ENCODE measurements at regions not wholly inside any gene's neighbourhood (a gene's known extent, or its start where the extent isn't known, plus 50 kb on each side); places are given as distances from the start of the nearest gene placed in this dataset.

GRCh38 chr16:13527332-13527731 lies 392.6 kb upstream of the ERCC4 start:
- Histone ChIP-seq H3K9me3 (ENCODE audit: control insufficient read depth in 2 of 2, insufficient read depth in 1 of 2, low read depth in 1 of 2, low read length in 1 of 2) (no peaks in the 10 kb centered on the region), H3K36me3 (ENCODE audit: control insufficient read depth in 2 of 2, insufficient read depth in 2 of 2, low read length in 1 of 2) (no peaks in the 10 kb centered on the region), H3K4me3 (ENCODE audit: low read depth in 1 of 2, low read length in 2 of 2) (no peak overlapping the region), H3K4me1 (ENCODE audit: control insufficient read depth in 2 of 2, insufficient read depth in 2 of 2, low read length in 1 of 2) (no peaks in the 10 kb centered on the region), H3K27ac (ENCODE audit: low read depth in 2 of 2, low read length in 1 of 2) (no peak overlapping the region), H3K27me3 (ENCODE audit: control insufficient read depth in 1 of 2, insufficient read depth in 2 of 2, low read length in 2 of 2) (no peaks in the 10 kb centered on the region)
- WGBS, 2 donors, result 64 to 66% methylated on average over 7 of the region's 7 CpGs

GRCh38 chr16:13528691-13529090 lies 391.3 kb upstream of the ERCC4 start:
- no peak overlapping the region for H3K27ac ChIP-seq (ENCODE audit: low read depth in 2 of 2, low read length in 1 of 2)
- no peaks in the 10 kb centered on the region for H3K36me3 ChIP-seq (ENCODE audit: control insufficient read depth in 2 of 2, insufficient read depth in 2 of 2, low read length in 1 of 2)
- no peak overlapping the region for H3K4me3 ChIP-seq (ENCODE audit: low read depth in 1 of 2, low read length in 2 of 2)
- H3K4me1 ChIP-seq (ENCODE audit: control insufficient read depth in 2 of 2, insufficient read depth in 2 of 2, low read length in 1 of 2), result no peaks in the 10 kb centered on the region
- no peaks in the 10 kb centered on the region for H3K27me3 ChIP-seq (ENCODE audit: control insufficient read depth in 1 of 2, insufficient read depth in 2 of 2, low read length in 2 of 2)
- H3K9me3 ChIP-seq (ENCODE audit: control insufficient read depth in 2 of 2, insufficient read depth in 1 of 2, low read depth in 1 of 2, low read length in 1 of 2), result no peaks in the 10 kb centered on the region
- 68 to 79% methylated on average over 3 of the region's 3 CpGs for WGBS, 2 donors

- no peak overlapping the region for H3K4me3 ChIP-seq (ENCODE audit: low read depth in 1 of 2, low read length in 2 of 2)
- 48 to 52% methylated on average over 3 of the region's 3 CpGs for WGBS, 2 donors
- no peaks in the 10 kb centered on the region for H3K27me3 ChIP-seq (ENCODE audit: control insufficient read depth in 1 of 2, insufficient read depth in 2 of 2, low read length in 2 of 2)
- H3K4me1 ChIP-seq (ENCODE audit: control insufficient read depth in 2 of 2, insufficient read depth in 2 of 2, low read length in 1 of 2), result no peaks in the 10 kb centered on the region
- H3K27ac ChIP-seq (ENCODE audit: low read depth in 2 of 2, low read length in 1 of 2), result no peak overlapping the region
- H3K9me3 ChIP-seq (ENCODE audit: control insufficient read depth in 2 of 2, insufficient read depth in 1 of 2, low read depth in 1 of 2, low read length in 1 of 2), result no peaks in the 10 kb centered on the region
- no peaks in the 10 kb centered on the region for H3K36me3 ChIP-seq (ENCODE audit: control insufficient read depth in 2 of 2, insufficient read depth in 2 of 2, low read length in 1 of 2)
These were observed 390.6 kb upstream of the ERCC4 start for GRCh38 chr16:13529193-13529982.

GRCh38 chr16:13540771-13541170 lies 379.2 kb upstream of the ERCC4 start:
- Histone ChIP-seq H3K4me3 (ENCODE audit: low read depth in 1 of 2, low read length in 2 of 2) (no peak overlapping the region), H3K27ac (ENCODE audit: low read depth in 2 of 2, low read length in 1 of 2) (no peak overlapping the region), H3K9me3 (ENCODE audit: control insufficient read depth in 2 of 2, insufficient read depth in 1 of 2, low read depth in 1 of 2, low read length in 1 of 2) (no peaks in the 10 kb centered on the region), H3K27me3 (ENCODE audit: control insufficient read depth in 1 of 2, insufficient read depth in 2 of 2, low read length in 2 of 2) (no peaks in the 10 kb centered on the region), H3K36me3 (ENCODE audit: control insufficient read depth in 2 of 2, insufficient read depth in 2 of 2, low read length in 1 of 2) (no peaks in the 10 kb centered on the region), H3K4me1 (ENCODE audit: control insufficient read depth in 2 of 2, insufficient read depth in 2 of 2, low read length in 1 of 2) (no peaks in the 10 kb centered on the region)
- 82 to 84% methylated on average over 4 of the region's 4 CpGs for WGBS, 2 donors

GRCh38 chr16:13542284-13542683 lies 377.7 kb upstream of the ERCC4 start:
- WGBS, 2 donors, result 72 to 75% methylated on average over 2 of the region's 2 CpGs
- Histone ChIP-seq H3K4me1 (ENCODE audit: control insufficient read depth in 2 of 2, insufficient read depth in 2 of 2, low read length in 1 of 2) (no peaks in the 10 kb centered on the region), H3K9me3 (ENCODE audit: control insufficient read depth in 2 of 2, insufficient read depth in 1 of 2, low read depth in 1 of 2, low read length in 1 of 2) (no peaks in the 10 kb centered on the region), H3K36me3 (ENCODE audit: control insufficient read depth in 2 of 2, insufficient read depth in 2 of 2, low read length in 1 of 2) (no peaks in the 10 kb centered on the region), H3K4me3 (ENCODE audit: low read depth in 1 of 2, low read length in 2 of 2) (no peak overlapping the region), H3K27ac (ENCODE audit: low read depth in 2 of 2, low read length in 1 of 2) (no peak overlapping the region), H3K27me3 (ENCODE audit: control insufficient read depth in 1 of 2, insufficient read depth in 2 of 2, low read length in 2 of 2) (no peaks in the 10 kb centered on the region)

- Histone ChIP-seq H3K27me3 (ENCODE audit: control insufficient read depth in 1 of 2, insufficient read depth in 2 of 2, low read length in 2 of 2) (no peaks in the 10 kb centered on the region), H3K4me1 (ENCODE audit: control insufficient read depth in 2 of 2, insufficient read depth in 2 of 2, low read length in 1 of 2) (no peaks in the 10 kb centered on the region), H3K4me3 (ENCODE audit: low read depth in 1 of 2, low read length in 2 of 2) (no peak overlapping the region), H3K9me3 (ENCODE audit: control insufficient read depth in 2 of 2, insufficient read depth in 1 of 2, low read depth in 1 of 2, low read length in 1 of 2) (no peaks in the 10 kb centered on the region), H3K27ac (ENCODE audit: low read depth in 2 of 2, low read length in 1 of 2) (no peak overlapping the region), H3K36me3 (ENCODE audit: control insufficient read depth in 2 of 2, insufficient read depth in 2 of 2, low read length in 1 of 2) (no peaks in the 10 kb centered on the region)
- WGBS, 2 donors, result 44 to 52% methylated on average over 1 of the region's 1 CpG
These were observed 376.1 kb upstream of the ERCC4 start for GRCh38 chr16:13543850-13544249.

GRCh38 chr16:13545271-13545670 lies 374.7 kb upstream of the ERCC4 start:
- no peaks in the 10 kb centered on the region for H3K9me3 ChIP-seq (ENCODE audit: control insufficient read depth in 2 of 2, insufficient read depth in 1 of 2, low read depth in 1 of 2, low read length in 1 of 2)
- no peaks in the 10 kb centered on the region for H3K27me3 ChIP-seq (ENCODE audit: control insufficient read depth in 1 of 2, insufficient read depth in 2 of 2, low read length in 2 of 2)
- H3K4me1 ChIP-seq (ENCODE audit: control insufficient read depth in 2 of 2, insufficient read depth in 2 of 2, low read length in 1 of 2), result no peaks in the 10 kb centered on the region
- H3K36me3 ChIP-seq (ENCODE audit: control insufficient read depth in 2 of 2, insufficient read depth in 2 of 2, low read length in 1 of 2), result no peaks in the 10 kb centered on the region
- no peak overlapping the region for H3K4me3 ChIP-seq (ENCODE audit: low read depth in 1 of 2, low read length in 2 of 2)
- 86 to 91% methylated on average over 2 of the region's 2 CpGs for WGBS, 2 donors
- no peak overlapping the region for H3K27ac ChIP-seq (ENCODE audit: low read depth in 2 of 2, low read length in 1 of 2)

GRCh38 chr16:13550254-13550653 lies 369.7 kb upstream of the ERCC4 start:
- Histone ChIP-seq H3K27ac (ENCODE audit: low read depth in 2 of 2, low read length in 1 of 2) (no peak overlapping the region), H3K36me3 (ENCODE audit: control insufficient read depth in 2 of 2, insufficient read depth in 2 of 2, low read length in 1 of 2) (no peaks in the 10 kb centered on the region), H3K27me3 (ENCODE audit: control insufficient read depth in 1 of 2, insufficient read depth in 2 of 2, low read length in 2 of 2) (no peaks in the 10 kb centered on the region), H3K4me1 (ENCODE audit: control insufficient read depth in 2 of 2, insufficient read depth in 2 of 2, low read length in 1 of 2) (no peaks in the 10 kb centered on the region), H3K4me3 (ENCODE audit: low read depth in 1 of 2, low read length in 2 of 2) (no peak overlapping the region), H3K9me3 (ENCODE audit: control insufficient read depth in 2 of 2, insufficient read depth in 1 of 2, low read depth in 1 of 2, low read length in 1 of 2) (no peaks in the 10 kb centered on the region)
- 70 to 78% methylated on average over 6 of the region's 6 CpGs for WGBS, 2 donors

- H3K4me3 ChIP-seq (ENCODE audit: low read depth in 1 of 2, low read length in 2 of 2), result no peak overlapping the region
- H3K36me3 ChIP-seq (ENCODE audit: control insufficient read depth in 2 of 2, insufficient read depth in 2 of 2, low read length in 1 of 2), result no peaks in the 10 kb centered on the region
- WGBS, 2 donors, result 72 to 73% methylated on average over 15 of the region's 15 CpGs
- no peaks in the 10 kb centered on the region for H3K4me1 ChIP-seq (ENCODE audit: control insufficient read depth in 2 of 2, insufficient read depth in 2 of 2, low read length in 1 of 2)
- no peaks in the 10 kb centered on the region for H3K9me3 ChIP-seq (ENCODE audit: control insufficient read depth in 2 of 2, insufficient read depth in 1 of 2, low read depth in 1 of 2, low read length in 1 of 2)
- H3K27me3 ChIP-seq (ENCODE audit: control insufficient read depth in 1 of 2, insufficient read depth in 2 of 2, low read length in 2 of 2), result no peaks in the 10 kb centered on the region
- no peak overlapping the region for H3K27ac ChIP-seq (ENCODE audit: low read depth in 2 of 2, low read length in 1 of 2)
These were observed 367.6 kb upstream of the ERCC4 start for GRCh38 chr16:13552062-13552959.

- Histone ChIP-seq H3K4me1 (ENCODE audit: control insufficient read depth in 2 of 2, insufficient read depth in 2 of 2, low read length in 1 of 2) (no peaks in the 10 kb centered on the region), H3K4me3 (ENCODE audit: low read depth in 1 of 2, low read length in 2 of 2) (no peak overlapping the region), H3K27me3 (ENCODE audit: control insufficient read depth in 1 of 2, insufficient read depth in 2 of 2, low read length in 2 of 2) (no peaks in the 10 kb centered on the region), H3K27ac (ENCODE audit: low read depth in 2 of 2, low read length in 1 of 2) (no peak overlapping the region), H3K36me3 (ENCODE audit: control insufficient read depth in 2 of 2, insufficient read depth in 2 of 2, low read length in 1 of 2) (no peaks in the 10 kb centered on the region), H3K9me3 (ENCODE audit: control insufficient read depth in 2 of 2, insufficient read depth in 1 of 2, low read depth in 1 of 2, low read length in 1 of 2) (no peaks in the 10 kb centered on the region)
These were observed 367.0 kb upstream of the ERCC4 start for GRCh38 chr16:13552960-13553257.
